K562 (cell line): ENCODE measurements at regions not wholly inside any gene's neighbourhood (a gene's known extent, or its start where the extent isn't known, plus 50 kb on each side); places are given as distances from the start of the nearest gene placed in this dataset.

Source experiments
- ATAC-seq: fragments of 200-7000 bp; cut with Tn5 transposase; 3 replicates; pipeline ENCODE4 v1.9.1; 2020; ENCODE audit warnings: moderate library complexity
- BruUV-seq: library from RNA; stranded (reverse); fragments of 400-500 nt; replicated peaks from 2 replicates; lab custom pipeline; 2021; lab: Mats Ljungman, UMichigan
- CTCF ChIA-PET: fragments of 300-600 bp; formaldehyde crosslinking; extraction: SDS; loops from one replicate; lab custom pipeline; 2021; ENCODE audit warnings: low intra/inter-chr PET ratio; lab: Yijun Ruan, JAX
- POLR2A ChIA-PET: fragments of 300-600, 350-650 bp; sonication (Branson Sonifier 250); formaldehyde crosslinking; extraction: SDS; loops from one replicate; lab custom pipeline; 2021; ENCODE audit warnings: antibody characterized with exemption, inconsistent platforms; lab: Yijun Ruan, JAX
- DNase-seq, 4 experiments: peaks; one replicate each; pipeline versions ENCODE4 v3.0.0 to v3.0.0-alpha.2; 2011 to 2018; ENCODE audit warnings: low spot score in 3 of 4, mixed read lengths in 3 of 4; ENCODE audit errors: extremely low read depth in 1 of 4
- FAIRE-seq: peaks from 2 replicates; lab custom pipeline; 2011; peaks lifted over from hg19 to GRCh38; lab: Jason Lieb, UNC
- H2AFZ ChIP-seq: 2 replicates; pipeline ENCODE4 v1.6.0; 2011; ENCODE audit warnings: low read depth, low read length, control low read depth, inconsistent platforms
- H3K27ac ChIP-seq: fragments of 200-600 bp; 3 replicates; pipeline ENCODE4 v1.8.0; 2011; ENCODE audit warnings: low read depth, mild to moderate bottlenecking, control low read depth, inconsistent platforms, low read length, moderate library complexity, mixed read lengths; ENCODE audit errors: extremely low read depth
- H3K27me3 ChIP-seq, 2 experiments: fragments of 300-600 bp in 1 of 2; 2 replicates in 1 of 2; 3 replicates in 1 of 2; pipeline versions ENCODE4 v1.6.0 to v1.8.0; 2011; ENCODE audit warnings: inconsistent platforms in 2 of 2, low read length in 2 of 2, mild to moderate bottlenecking in 1 of 2, mixed read lengths in 1 of 2, moderate library complexity in 1 of 2; ENCODE audit not compliant: control insufficient read depth in 2 of 2, insufficient read depth in 2 of 2
- H3K36me3 ChIP-seq: fragments of 300-600 bp; 3 replicates; pipeline ENCODE4 v1.8.0; 2011; ENCODE audit warnings: mild to moderate bottlenecking, low read length, inconsistent platforms; ENCODE audit not compliant: control insufficient read depth, insufficient read depth
- H3K4me1 ChIP-seq, 2 experiments: fragments of 200-600 bp in 1 of 2; replicated peaks in 1 of 2; 2 replicates in 1 of 2; 3 replicates in 1 of 2; pipeline versions ENCODE4 v1.5.1 to v1.8.0; 2011; ENCODE audit warnings: inconsistent platforms in 2 of 2, low read length in 2 of 2, mild to moderate bottlenecking in 1 of 2, mixed read lengths in 1 of 2, moderate library complexity in 1 of 2; ENCODE audit not compliant: control insufficient read depth in 2 of 2, insufficient read depth in 2 of 2
- H3K4me2 ChIP-seq: 2 replicates; pipeline ENCODE4 v1.6.1; 2011; ENCODE audit warnings: low read length, control low read depth, inconsistent platforms, mixed read lengths; ENCODE audit not compliant: insufficient read depth
- H3K4me3 ChIP-seq: fragments of 200-600 bp; sonication (generic), shearing (Covaris generic); 2 replicates; pipeline ENCODE4 v1.5.1; 2016; ENCODE audit warnings: control low read depth, inconsistent platforms
- H3K79me2 ChIP-seq: fragments of 200-600 bp; 3 replicates; pipeline ENCODE4 v1.8.0; 2011; ENCODE audit warnings: low read length, inconsistent platforms; ENCODE audit not compliant: control insufficient read depth, insufficient read depth
- H3K9ac ChIP-seq, 2 experiments: 2 replicates each; pipeline versions ENCODE4 v1.6.0 to v1.6.1; 2011; ENCODE audit warnings: low read depth in 2 of 2, low read length in 2 of 2, control low read depth in 1 of 2, inconsistent platforms in 1 of 2, mild to moderate bottlenecking in 1 of 2, mixed read lengths in 1 of 2; ENCODE audit not compliant: insufficient read depth in 1 of 2
- H3K9me1 ChIP-seq: one replicate; pipeline ENCODE4 v1.6.0; 2011; ENCODE audit warnings: inconsistent platforms, mild to moderate bottlenecking, low read length, moderate library complexity; ENCODE audit not compliant: control insufficient read depth, insufficient read depth
- H3K9me3 ChIP-seq: replicated peaks from 2 replicates; pipeline ENCODE4 v1.5.1; 2011; ENCODE audit warnings: low read depth, low read length, inconsistent platforms; ENCODE audit not compliant: control insufficient read depth, insufficient read depth
- H4K20me1 ChIP-seq: replicated peaks from 2 replicates; pipeline ENCODE4 v1.6.1; 2011; ENCODE audit warnings: low read length, inconsistent platforms, mixed read lengths; ENCODE audit not compliant: control insufficient read depth, insufficient read depth
- CBX1 ChIP-seq: sonication (generic); IDR thresholded peaks from 2 replicates; pipeline ENCODE4 v1.6.1; 2016; ENCODE audit warnings: antibody characterized with exemption, low read depth, mild to moderate bottlenecking
- ETV5 ChIP-seq: sonication (generic); formaldehyde crosslinking; IDR thresholded peaks from 2 replicates; pipeline ENCODE4 v1.4.0; 2020; ENCODE audit warnings: low read depth, mild to moderate bottlenecking, missing genetic modification reagents
- PCBP1 ChIP-seq: fragments of 200-400 bp; formaldehyde crosslinking; IDR thresholded peaks from 2 replicates; pipeline ENCODE4 v1.6.1; 2018; ENCODE audit warnings: mild to moderate bottlenecking, low read depth, low read length; ENCODE audit not compliant: poor library complexity, severe bottlenecking
- RNF2 ChIP-seq: sonication (generic); IDR thresholded peaks from 2 replicates; pipeline ENCODE4 v1.6.1; 2016
- SMARCA4 ChIP-seq: fragments of 450-650 bp; IDR thresholded peaks from 2 replicates; pipeline ENCODE4 v1.6.1; 2016
- SNAPC5 ChIP-seq: fragments of 250-450 bp; sonication (Bioruptor Pico); IDR thresholded peaks from 2 replicates; pipeline ENCODE4 v1.8.0; 2021; ENCODE audit warnings: moderate library complexity, mild to moderate bottlenecking, inconsistent platforms
- TCF15 ChIP-seq: fragments of 250-450 bp; sonication (Bioruptor Pico); IDR thresholded peaks from 2 replicates; pipeline ENCODE4 v1.8.0; 2022; ENCODE audit warnings: moderate library complexity, mild to moderate bottlenecking, inconsistent platforms
- VEZF1 ChIP-seq: fragments of 200-800 bp; sonication (Bioruptor generic); IDR thresholded peaks from 2 replicates; pipeline ENCODE4 v1.6.1; 2017; ENCODE audit warnings: missing genetic modification characterization, missing compliant biosample characterization
- ZKSCAN8 ChIP-seq: fragments of 200-800 bp; sonication (Bioruptor generic); IDR thresholded peaks from 2 replicates; pipeline ENCODE4 v1.6.1; 2016; ENCODE audit warnings: missing genetic modification characterization, missing compliant biosample characterization
- ZNF583 ChIP-seq: fragments of 250-450 bp; sonication (Bioruptor Pico); IDR thresholded peaks from 2 replicates; pipeline ENCODE4 v1.4.0; 2020
- ZNF644 ChIP-seq: fragments of 200-800 bp; sonication (Bioruptor generic); IDR thresholded peaks from 2 replicates; pipeline ENCODE4 v1.6.1; 2016; ENCODE audit warnings: low read depth, missing genetic modification characterization, missing compliant biosample characterization
- ZNF785 ChIP-seq: fragments of 250-450 bp; sonication (Bioruptor Pico); IDR thresholded peaks from 2 replicates; pipeline ENCODE4 v1.4.0; 2020; ENCODE audit warnings: mild to moderate bottlenecking
- WGBS: fragments of 100-300 bp; shearing (Covaris generic); methylation state at CpG from one replicate; pipeline ENCODE4 v1.1.6; 2016; ENCODE audit warnings: low coverage, mixed read lengths; ENCODE audit not compliant: insufficient coverage; ENCODE audit errors: missing lambda C conversion rate; 5-methylcytosine and 5-hydroxymethylcytosine counted together
- in situ Hi-C: fragments of 300-500 bp; cut with MboI; formaldehyde crosslinking; loops from 4 replicates; pipeline ENCODE4 v1.15.0; 2018; ENCODE audit warnings: inconsistent platforms, mixed read lengths
- intact Hi-C: fragments of 100-400 bp; cut with micrococcal nuclease; formaldehyde crosslinking; loops from 2 replicates; pipeline ENCODE4 v1.14.2; 2022

- no peak for ATAC-seq
- Histone ChIP-seq H3K9me3 (no peaks in the 10 kb centered on the region), H3K27ac (no peak overlapping the region), H3K4me1 (no peaks in the 10 kb centered on the region), H3K9ac (no peak overlapping the region), H3K36me3 (no peaks in the 10 kb centered on the region), H3K4me3 (no peak overlapping the region), H3K27me3 (no peaks in the 10 kb centered on the region), H3K4me2 (no peak overlapping the region), H4K20me1 (no peaks in the 10 kb centered on the region), H3K79me2 (no peaks in the 10 kb centered on the region), H3K9me1 (no peaks in the 10 kb centered on the region), H2AFZ (no peak overlapping the region)
- no peak for FAIRE-seq
- no TSS peak for BruUV-seq
- in situ Hi-C loops, result no loop called here
- DNase-seq, result no peak
- intact Hi-C loops, result no loop called here
- ChIA-PET POLR2A (no interaction called here), CTCF (no interaction called here)
- TF ChIP-seq ZNF785 (CRISPR knock-in tag), result no peak
- TF ChIP-seq ZNF644 (tag), result no peak
- TF ChIP-seq RNF2, result no peak
- TF ChIP-seq CBX1, result no peak
- no peak for TF ChIP-seq PCBP1
- no peak for TF ChIP-seq SNAPC5
- TF ChIP-seq ZKSCAN8, result no peak
- no peak for TF ChIP-seq ETV5 (CRISPR knock-in tag)
- no peak for TF ChIP-seq TCF15 (CRISPR knock-in tag)
- TF ChIP-seq VEZF1 (CRISPR knock-in tag), result no peak
- TF ChIP-seq SMARCA4, result no peak
- no peak for TF ChIP-seq ZNF583 (CRISPR knock-in tag)
- WGBS, result 0% methylated on average over 2 of the region's 2 CpGs
Observed at GRCh38 chr3:8290611-8291010, 211.0 kb upstream of the LMCD1 start.
